ENCODE measurements at regions not wholly inside any gene's neighbourhood (a gene's known extent, or its start where the extent isn't known, plus 50 kb on each side); places are given as distances from the start of the nearest gene placed in this dataset.

DNA sequence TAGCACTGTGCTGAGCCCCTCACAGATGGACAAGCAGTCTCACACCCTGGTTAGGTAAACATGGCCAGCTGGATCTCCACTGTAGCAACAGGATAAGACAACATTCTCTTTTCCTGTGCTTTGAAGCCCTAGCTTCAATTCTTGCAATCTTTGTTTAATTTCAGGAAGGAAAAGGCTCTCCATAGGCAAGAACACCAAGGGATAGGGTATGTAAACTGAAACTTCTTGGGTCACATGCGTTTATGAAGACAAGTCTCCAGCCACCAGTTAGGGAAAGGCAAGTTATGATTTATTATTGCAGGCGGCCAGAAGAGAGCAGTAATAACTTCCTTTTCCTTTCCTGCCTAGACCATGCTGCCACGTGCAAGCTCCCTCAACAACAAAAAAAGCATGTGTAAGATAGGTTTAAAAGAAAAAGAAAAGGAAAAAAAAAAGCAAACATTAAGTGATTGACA is 50.1 kb upstream of the POU5F2 start:
- Histone ChIP-seq H3K4me3 (ENCODE audit: low read depth, low read length, poor library complexity, severe bottlenecking) (no peak overlapping the region), H3K9me2 (ENCODE audit: insufficient read depth, low read length) (no peaks in the 10 kb centered on the region), H3K79me2 (ENCODE audit: insufficient read depth, low read depth, low read length) (no peaks in the 10 kb centered on the region), H3K4me2 (ENCODE audit: low read length) (no peak overlapping the region), H3K9me3 (ENCODE audit: low read length) (no peaks in the 10 kb centered on the region), H3K36me3 (ENCODE audit: insufficient read depth, low read length) (no peaks in the 10 kb centered on the region), H4K20me1 (ENCODE audit: insufficient read depth, low read length) (no peaks in the 10 kb centered on the region), H3K27ac (ENCODE audit: low read depth, low read length, poor library complexity, severe bottlenecking) (no peak overlapping the region), H2AFZ (ENCODE audit: low read length) (no peak overlapping the region), H3K4me1 (ENCODE audit: insufficient read depth, low read length, poor library complexity, severe bottlenecking) (peaks cover 8% of the 10 kb centered on the region)
- no peak for DNase-seq (ENCODE audit: low spot score)
- no TSS peak for BruUV-seq (replicated peaks)
- intact Hi-C loops (cut with micrococcal nuclease; ENCODE audit: unreplicated experiment): no loop called here
- POLR2A ChIA-PET: interaction anchor here (0.7 to 1.1 kb wide), 2 partner anchors 12 to 106 kb away, joined by 3 read pairs; no protein-coding TSS in a partner anchor
- no peak for TF ChIP-seq CTCF (conservative IDR thresholded peaks at IDR 0.05; ENCODE audit: low read length)
- no peak for TF ChIP-seq EZH2phosphoT487 (IDR thresholded peaks at IDR 0.05; ENCODE audit: borderline replicate concordance, low read depth, low read length)
- CTCF ChIA-PET (ENCODE audit: unreplicated experiment): no interaction called here
